Gastrocnemius medialis (tissue), 4 donors: ENCODE measurements at regions not wholly inside any gene's neighbourhood (a gene's known extent, or its start where the extent isn't known, plus 50 kb on each side); places are given as distances from the start of the nearest gene placed in this dataset.

Experiments used
- POLR2A ChIP-seq, 2 donors: fragments of 450-650 bp; IDR thresholded peaks; one replicate each; pipeline ENCODE4 v1.6.1; 2017; ENCODE audit warnings: antibody characterized with exemption in 2 of 2, mild to moderate bottlenecking in 2 of 2, moderate library complexity in 2 of 2
- TF ChIP-seq, protein P1 (sequence below), 5 experiments: fragments of 450-650 bp in 3 of 5; fragments of 200-600 bp in 2 of 5; sonication (generic) in 2 of 5; IDR thresholded peaks in 4 of 5; conservative IDR thresholded peaks in 1 of 5; 1 replicate in 4 of 5; 2 replicates in 1 of 5; pipeline ENCODE4 v1.5.1; 2016 to 2019; ENCODE audit warnings: antibody characterized with exemption in 5 of 5, mild to moderate bottlenecking in 3 of 5, moderate library complexity in 3 of 5

DNA sequence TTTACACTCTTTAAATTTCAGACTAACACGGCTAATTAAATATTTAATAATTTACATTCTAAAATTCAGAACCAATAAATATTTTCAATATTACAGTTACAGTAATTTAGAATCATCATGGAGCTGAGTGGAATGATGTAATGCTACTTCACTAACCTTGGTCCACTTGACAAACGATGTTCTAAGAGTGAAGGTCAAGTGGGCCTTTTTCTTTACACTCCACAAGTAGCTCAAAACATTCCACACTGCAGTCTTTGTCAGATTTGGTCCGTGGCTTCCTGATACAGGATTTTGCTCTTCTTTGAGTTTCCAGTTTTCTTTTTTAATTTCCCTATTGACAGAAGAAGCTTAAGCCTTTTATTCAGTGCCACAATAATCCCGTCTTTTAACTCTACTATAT is 164.6 kb upstream of the NRIP1 start:
- TF ChIP-seq, protein P1, sequence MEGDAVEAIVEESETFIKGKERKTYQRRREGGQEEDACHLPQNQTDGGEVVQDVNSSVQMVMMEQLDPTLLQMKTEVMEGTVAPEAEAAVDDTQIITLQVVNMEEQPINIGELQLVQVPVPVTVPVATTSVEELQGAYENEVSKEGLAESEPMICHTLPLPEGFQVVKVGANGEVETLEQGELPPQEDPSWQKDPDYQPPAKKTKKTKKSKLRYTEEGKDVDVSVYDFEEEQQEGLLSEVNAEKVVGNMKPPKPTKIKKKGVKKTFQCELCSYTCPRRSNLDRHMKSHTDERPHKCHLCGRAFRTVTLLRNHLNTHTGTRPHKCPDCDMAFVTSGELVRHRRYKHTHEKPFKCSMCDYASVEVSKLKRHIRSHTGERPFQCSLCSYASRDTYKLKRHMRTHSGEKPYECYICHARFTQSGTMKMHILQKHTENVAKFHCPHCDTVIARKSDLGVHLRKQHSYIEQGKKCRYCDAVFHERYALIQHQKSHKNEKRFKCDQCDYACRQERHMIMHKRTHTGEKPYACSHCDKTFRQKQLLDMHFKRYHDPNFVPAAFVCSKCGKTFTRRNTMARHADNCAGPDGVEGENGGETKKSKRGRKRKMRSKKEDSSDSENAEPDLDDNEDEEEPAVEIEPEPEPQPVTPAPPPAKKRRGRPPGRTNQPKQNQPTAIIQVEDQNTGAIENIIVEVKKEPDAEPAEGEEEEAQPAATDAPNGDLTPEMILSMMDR (IDR thresholded peaks at IDR 0.05 in 4 of 5, conservative IDR thresholded peaks at IDR 0.05 in 1 of 5), result no peak
- no peak for TF ChIP-seq POLR2A (IDR thresholded peaks at IDR 0.05)
